ENCODE measurements at regions not wholly inside any gene's neighbourhood (a gene's known extent, or its start where the extent isn't known, plus 50 kb on each side); places are given as distances from the start of the nearest gene placed in this dataset.

GRCh38 chr20:21936720-21937380 is 231.4 kb downstream of the PAX1 start:
- DNase-seq, result no peak

- DNase-seq, result no peak
These were observed 230.8 kb downstream of the PAX1 start for GRCh38 chr20:21936261-21936660.

- no peak for DNase-seq
These were observed 228.1 kb downstream of the PAX1 start for GRCh38 chr20:21933526-21933925.

GRCh38 chr20:21921251-21921650 is 215.8 kb downstream of the PAX1 start:
- no peak for DNase-seq

GRCh38 chr20:21920211-21920610 is 214.7 kb downstream of the PAX1 start:
- no peak for DNase-seq

- no peak for DNase-seq
These were observed 212.9 kb downstream of the PAX1 start for GRCh38 chr20:21918398-21918797.

GRCh38 chr20:21902391-21902790 is 196.9 kb downstream of the PAX1 start:
- no peak for DNase-seq

GRCh38 chr20:21901470-21902275 is 196.2 kb downstream of the PAX1 start:
- no peak for DNase-seq

GRCh38 chr20:21900431-21900830 is 195.0 kb downstream of the PAX1 start:
- no peak for DNase-seq

GRCh38 chr20:21874921-21875320 is 169.5 kb downstream of the PAX1 start:
- DNase-seq, result no peak

- DNase-seq, result no peak
These were observed 168.7 kb downstream of the PAX1 start for GRCh38 chr20:21874127-21874526.

- DNase-seq, result no peak
These were observed 167.8 kb downstream of the PAX1 start for GRCh38 chr20:21873291-21873690.

GRCh38 chr20:21867811-21868210 is 162.3 kb downstream of the PAX1 start:
- DNase-seq, result no peak

- no peak for DNase-seq
These were observed 161.9 kb downstream of the PAX1 start for GRCh38 chr20:21867353-21867752.

GRCh38 chr20:21862956-21863355 is 157.5 kb downstream of the PAX1 start:
- DNase-seq, result no peak

GRCh38 chr20:21862259-21862946 is 156.9 kb downstream of the PAX1 start:
- DNase-seq, result no peak

- no peak for DNase-seq
These were observed 135.5 kb downstream of the PAX1 start for GRCh38 chr20:21840991-21841390.

- no peak for DNase-seq
These were observed 134.5 kb downstream of the PAX1 start for GRCh38 chr20:21839982-21840381.

GRCh38 chr20:21836346-21836745 is 130.9 kb downstream of the PAX1 start:
- DNase-seq, result no peak

- no peak for DNase-seq
These were observed 129.6 kb downstream of the PAX1 start for GRCh38 chr20:21835042-21835441.

- DNase-seq, result no peak
These were observed 127.2 kb downstream of the PAX1 start for GRCh38 chr20:21832442-21833385.

GRCh38 chr20:21826976-21827375 is 121.5 kb downstream of the PAX1 start:
- no peak for DNase-seq

- DNase-seq, result no peak
These were observed 115.9 kb downstream of the PAX1 start for GRCh38 chr20:21821358-21821757.
